HG02852 (cell line): ENCODE measurements at regions not wholly inside any gene's neighbourhood (a gene's known extent, or its start where the extent isn't known, plus 50 kb on each side); places are given as distances from the start of the nearest gene placed in this dataset.
A peak's percentile ranks its signal among the peaks of the same experiment; 100 is the strongest.

Experiments used
- ATAC-seq: cut with Tn5 transposase; IDR thresholded peaks from one replicate; pipeline ENCODE4 v1.9.1; 2021; ENCODE audit warnings: mild to moderate bottlenecking, moderate library complexity; ENCODE audit not compliant: unreplicated experiment

DNA sequence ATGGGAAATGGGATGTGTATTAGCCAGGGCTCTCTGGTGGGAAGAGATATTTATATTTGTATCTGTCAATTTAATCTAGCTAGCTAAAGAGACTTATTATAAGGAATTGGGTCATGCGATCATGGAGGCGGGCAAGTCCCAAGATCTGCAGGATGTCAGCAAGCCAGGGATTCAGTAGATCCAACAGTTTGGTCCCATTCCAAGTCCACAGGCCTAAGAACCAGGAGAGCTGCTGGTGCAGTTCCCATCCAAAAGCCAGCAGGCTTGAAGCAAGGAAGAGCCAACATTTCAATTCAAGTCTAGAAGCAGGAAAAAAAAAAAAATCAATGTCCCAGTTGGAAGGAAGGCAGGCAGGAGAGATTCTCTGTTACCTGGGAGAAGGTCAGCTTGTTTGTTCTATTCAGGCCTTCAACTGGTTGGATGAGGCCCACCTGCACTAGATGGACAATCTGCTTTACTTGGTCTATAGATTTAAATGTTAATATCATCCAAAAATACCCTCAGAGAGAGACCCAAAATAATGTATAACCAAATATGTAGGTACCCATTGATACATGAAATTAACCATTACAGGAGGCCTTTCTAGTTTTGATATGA, 60.7 kb upstream of the BCAT1 start:
- ATAC-seq = no peak

DNA sequence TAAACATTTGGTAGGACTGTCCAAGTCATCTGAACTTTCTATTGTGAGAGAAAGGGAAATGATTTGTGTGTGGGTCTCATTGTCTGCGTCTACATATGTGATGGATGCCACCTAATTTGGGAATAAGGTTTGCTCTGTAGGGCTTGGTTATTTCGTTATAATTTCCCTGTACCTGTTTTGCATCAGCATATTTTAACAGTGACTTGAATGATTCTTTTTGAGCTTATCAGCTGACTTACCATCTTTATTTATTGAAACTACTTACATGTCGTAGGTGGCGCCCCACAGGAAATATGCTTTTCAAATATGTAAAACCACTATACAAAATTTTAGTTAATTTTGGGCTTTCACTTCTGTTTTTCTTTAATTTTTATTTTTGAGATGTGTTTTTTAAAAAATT, 56.5 kb upstream of the BCAT1 start:
- peak; percentile 66 for ATAC-seq

DNA sequence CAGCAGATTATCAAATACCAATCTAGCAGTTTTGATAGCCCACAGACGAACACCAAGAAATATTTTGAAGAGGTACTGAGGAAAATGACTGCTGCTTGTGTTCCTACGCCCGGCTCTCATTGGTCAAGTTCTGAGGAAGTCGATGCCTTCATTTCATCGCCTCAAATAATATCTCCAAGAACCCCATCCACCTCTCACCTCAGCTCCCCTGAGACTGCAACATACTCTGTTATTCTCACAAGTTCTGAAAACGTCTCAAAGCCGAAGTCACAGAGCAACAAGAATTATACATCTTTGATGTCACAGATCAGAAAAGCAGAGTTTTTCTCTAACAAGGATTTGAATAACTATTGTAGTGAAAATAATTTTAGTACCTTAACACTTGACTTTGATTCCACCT, 55.5 kb upstream of the BCAT1 start:
- ATAC-seq = no peak

DNA sequence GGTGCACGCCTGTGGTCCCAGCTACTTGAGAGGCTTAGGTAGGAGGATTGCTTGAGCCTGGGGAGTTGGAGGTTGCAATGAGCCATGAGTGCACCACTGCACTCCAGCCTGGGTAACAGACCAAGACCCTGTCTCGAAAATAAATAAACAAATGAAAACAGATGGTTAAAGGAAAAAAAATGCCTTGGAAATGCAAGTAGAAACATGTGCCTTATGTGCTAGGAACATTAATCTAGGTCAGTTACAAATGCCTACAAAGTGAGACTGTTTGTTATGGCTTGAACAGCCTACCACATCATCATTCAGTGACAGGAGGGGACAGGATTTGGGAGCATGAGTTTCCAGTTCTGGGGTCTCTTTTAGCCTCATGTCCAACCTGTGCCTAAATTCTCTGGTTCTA, 52.4 kb upstream of the BCAT1 start:
- ATAC-seq = no peak
